HFFc6 (cell line): ENCODE measurements at regions not wholly inside any gene's neighbourhood (a gene's known extent, or its start where the extent isn't known, plus 50 kb on each side); places are given as distances from the start of the nearest gene placed in this dataset.

Experiments used
- DNase-seq: peaks from one replicate; pipeline ENCODE4 v3.0.0-alpha.2; 2018
- H3K27ac Mint-ChIP-seq: 2 replicates; pipeline ENCODE4 v1.8.0; 2020; ENCODE audit warnings: mild to moderate bottlenecking, mixed read lengths
- H3K27me3 Mint-ChIP-seq: 2 replicates; pipeline ENCODE4 v1.8.0; 2021; ENCODE audit warnings: mild to moderate bottlenecking, moderate library complexity, mixed read lengths; ENCODE audit not compliant: insufficient read depth
- H3K36me3 Mint-ChIP-seq: 2 replicates; pipeline ENCODE4 v1.8.0; 2021; ENCODE audit warnings: low read depth, mixed read lengths
- H3K4me1 Mint-ChIP-seq: 2 replicates; pipeline ENCODE4 v1.8.0; 2020; ENCODE audit warnings: low read depth, mixed read lengths
- H3K4me3 Mint-ChIP-seq: 2 replicates; pipeline ENCODE4 v1.8.0; 2020; ENCODE audit warnings: mild to moderate bottlenecking, moderate library complexity, mixed read lengths
- H3K9me3 Mint-ChIP-seq: 2 replicates; pipeline ENCODE4 v1.8.0; 2020; ENCODE audit warnings: mild to moderate bottlenecking, mixed read lengths
- TF ChIP-seq, protein P1 (sequence below): fragments of 200-600 bp; sonication (generic); IDR thresholded peaks from 2 replicates; pipeline ENCODE4 v1.5.0; 2021; ENCODE audit warnings: antibody characterized with exemption, mild to moderate bottlenecking

DNA sequence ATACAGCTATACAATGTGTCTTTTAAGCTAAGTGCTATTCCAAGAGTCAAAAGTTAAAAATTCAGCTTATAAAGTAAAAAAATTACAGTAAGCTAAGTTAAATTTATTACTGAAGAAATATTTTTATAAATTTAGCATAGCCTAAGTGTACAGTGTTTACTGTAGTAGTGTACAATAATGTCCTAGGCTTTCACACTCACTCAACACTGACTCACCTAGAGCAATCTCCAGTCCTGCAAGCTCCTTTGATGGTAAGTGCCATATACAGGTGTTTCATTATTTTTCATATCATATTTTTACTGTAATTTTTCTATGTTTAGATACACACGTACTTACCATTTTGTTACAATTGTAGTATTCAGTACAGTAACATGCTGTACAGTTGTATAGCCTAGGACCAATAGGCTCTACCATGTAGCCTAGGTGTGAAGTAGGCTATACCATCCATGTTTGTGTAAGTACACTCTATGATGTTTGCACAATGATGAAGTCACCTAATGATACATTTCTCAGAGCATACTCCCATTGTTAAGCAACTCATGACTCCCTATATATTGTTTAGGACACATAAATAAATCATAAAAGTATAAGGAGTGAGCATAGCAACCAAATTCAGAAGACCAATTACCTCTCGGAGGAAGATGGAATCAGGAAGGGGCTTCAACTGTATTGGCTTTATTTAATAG, 165.1 kb upstream of the SLC30A5 start:
- no peaks in the 10 kb centered on the region for H3K4me1 Mint-ChIP-seq
- no peak for DNase-seq
- TF ChIP-seq, protein P1, sequence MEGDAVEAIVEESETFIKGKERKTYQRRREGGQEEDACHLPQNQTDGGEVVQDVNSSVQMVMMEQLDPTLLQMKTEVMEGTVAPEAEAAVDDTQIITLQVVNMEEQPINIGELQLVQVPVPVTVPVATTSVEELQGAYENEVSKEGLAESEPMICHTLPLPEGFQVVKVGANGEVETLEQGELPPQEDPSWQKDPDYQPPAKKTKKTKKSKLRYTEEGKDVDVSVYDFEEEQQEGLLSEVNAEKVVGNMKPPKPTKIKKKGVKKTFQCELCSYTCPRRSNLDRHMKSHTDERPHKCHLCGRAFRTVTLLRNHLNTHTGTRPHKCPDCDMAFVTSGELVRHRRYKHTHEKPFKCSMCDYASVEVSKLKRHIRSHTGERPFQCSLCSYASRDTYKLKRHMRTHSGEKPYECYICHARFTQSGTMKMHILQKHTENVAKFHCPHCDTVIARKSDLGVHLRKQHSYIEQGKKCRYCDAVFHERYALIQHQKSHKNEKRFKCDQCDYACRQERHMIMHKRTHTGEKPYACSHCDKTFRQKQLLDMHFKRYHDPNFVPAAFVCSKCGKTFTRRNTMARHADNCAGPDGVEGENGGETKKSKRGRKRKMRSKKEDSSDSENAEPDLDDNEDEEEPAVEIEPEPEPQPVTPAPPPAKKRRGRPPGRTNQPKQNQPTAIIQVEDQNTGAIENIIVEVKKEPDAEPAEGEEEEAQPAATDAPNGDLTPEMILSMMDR, result no peak
- peaks cover 3% of the 10 kb centered on the region for H3K27me3 Mint-ChIP-seq
- peaks cover 7% of the 10 kb centered on the region; the same call in 1 of the 2 replicates for H3K9me3 Mint-ChIP-seq
- H3K4me3 Mint-ChIP-seq, result no peak overlapping the region
- H3K27ac Mint-ChIP-seq, result no peak overlapping the region
- H3K36me3 Mint-ChIP-seq, result no peaks in the 10 kb centered on the region

DNA sequence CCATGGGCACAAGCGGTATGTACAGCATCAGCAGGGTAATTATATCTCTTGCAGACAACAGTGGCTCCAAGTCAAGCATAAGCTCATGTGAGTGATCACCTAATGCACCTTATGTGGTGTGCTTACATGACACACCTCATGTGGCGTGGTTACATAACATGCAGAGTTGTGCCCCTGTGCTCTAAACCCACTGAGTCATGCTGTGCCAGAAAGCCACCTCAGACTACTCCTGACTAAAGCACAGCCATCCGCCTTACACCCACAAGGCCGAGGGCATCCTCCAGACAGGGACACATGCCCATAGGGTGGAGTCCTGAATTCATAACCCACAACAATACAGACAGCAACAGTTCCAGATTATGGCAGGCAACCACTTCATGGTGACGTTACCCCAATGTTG, 163.7 kb upstream of the SLC30A5 start:
- H3K27me3 Mint-ChIP-seq, result peaks cover 3% of the 10 kb centered on the region
- H3K9me3 Mint-ChIP-seq, result peaks cover 8% of the 10 kb centered on the region; the same call in 1 of the 2 replicates
- no peaks in the 10 kb centered on the region for H3K4me1 Mint-ChIP-seq
- no peak overlapping the region for H3K4me3 Mint-ChIP-seq
- H3K36me3 Mint-ChIP-seq, result no peaks in the 10 kb centered on the region
- H3K27ac Mint-ChIP-seq, result no peak overlapping the region
- DNase-seq, result no peak
- TF ChIP-seq, protein P1, result no peak

DNA sequence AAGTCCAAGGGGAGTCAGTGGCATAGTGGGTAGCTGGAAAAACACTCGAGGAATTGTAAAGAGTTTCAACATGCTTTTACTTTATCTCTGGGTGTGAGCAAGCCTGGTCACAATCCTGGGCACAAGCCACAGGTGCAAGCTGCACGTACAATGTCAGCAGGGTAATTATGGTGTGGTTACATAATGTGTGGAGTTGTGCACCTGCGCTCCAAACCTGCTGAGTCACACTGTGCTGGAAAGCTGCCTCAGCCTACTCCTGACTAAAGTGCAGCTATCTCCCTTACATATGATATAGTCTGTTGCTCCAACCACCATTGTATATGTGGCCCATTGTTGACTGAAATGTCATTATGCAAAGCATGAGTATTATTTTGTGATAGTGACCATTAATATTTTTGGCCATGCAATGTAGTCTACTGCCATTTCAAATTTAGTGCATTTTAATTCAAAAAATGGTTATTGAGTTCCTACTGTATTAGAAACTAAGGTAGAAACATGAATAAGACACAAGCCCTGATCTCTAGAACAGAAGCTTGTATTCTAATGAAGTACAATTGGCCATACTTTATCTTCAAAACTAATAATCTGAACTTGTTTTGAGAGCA, 160.9 kb upstream of the SLC30A5 start:
- Mint-ChIP-seq H3K27ac (no peak overlapping the region), H3K4me1 (no peaks in the 10 kb centered on the region), H3K27me3 (peaks cover 3% of the 10 kb centered on the region), H3K36me3 (no peaks in the 10 kb centered on the region), H3K9me3 (peaks cover 8% of the 10 kb centered on the region; the same call in 1 of the 2 replicates), H3K4me3 (no peak overlapping the region)
- no peak for DNase-seq
- TF ChIP-seq, protein P1, result no peak

- Mint-ChIP-seq H3K27me3 (peaks cover 3% of the 10 kb centered on the region; the same call in 1 of the 2 replicates), H3K27ac (no peak overlapping the region), H3K36me3 (no peaks in the 10 kb centered on the region), H3K9me3 (peaks cover 3% of the 10 kb centered on the region; the same call in 1 of the 2 replicates), H3K4me1 (no peaks in the 10 kb centered on the region), H3K4me3 (no peak overlapping the region)
- no peak for DNase-seq
- TF ChIP-seq, protein P1, result no peak
These were observed 151.6 kb upstream of the SLC30A5 start for GRCh38 chr5:68942169-68942568.

GRCh38 chr5:68946728-68947127, 147.1 kb upstream of the SLC30A5 start:
- no peaks in the 10 kb centered on the region for H3K4me1 Mint-ChIP-seq
- no peaks in the 10 kb centered on the region for H3K36me3 Mint-ChIP-seq
- peaks cover 3% of the 10 kb centered on the region; the same call in 1 of the 2 replicates for H3K9me3 Mint-ChIP-seq
- TF ChIP-seq, protein P1, result no peak
- H3K4me3 Mint-ChIP-seq, result no peak overlapping the region
- no peak for DNase-seq
- no peak overlapping the region for H3K27ac Mint-ChIP-seq
- peaks cover 12% of the 10 kb centered on the region; the same call in 1 of the 2 replicates for H3K27me3 Mint-ChIP-seq
